Nephron progenitor cell (in vitro differentiated cells): ENCODE measurements at regions not wholly inside any gene's neighbourhood (a gene's known extent, or its start where the extent isn't known, plus 50 kb on each side); places are given as distances from the start of the nearest gene placed in this dataset.
A peak's percentile ranks its signal among the peaks of the same experiment; 100 is the strongest.

ENCODE experiments used
- DNase-seq: peaks from one replicate; pipeline ENCODE4 v3.0.0; 2021
- H3K27ac Mint-ChIP-seq: 2 replicates; pipeline ENCODE4 v1.8.0; 2021; ENCODE audit warnings: mild to moderate bottlenecking, moderate library complexity, mixed read lengths
- H3K27me3 Mint-ChIP-seq: 2 replicates; pipeline ENCODE4 v1.8.0; 2021; ENCODE audit warnings: mild to moderate bottlenecking, low read depth, mixed read lengths; ENCODE audit not compliant: poor library complexity
- H3K36me3 Mint-ChIP-seq: 2 replicates; pipeline ENCODE4 v1.8.0; 2021; ENCODE audit warnings: low read depth, mixed read lengths
- H3K4me1 Mint-ChIP-seq: 2 replicates; pipeline ENCODE4 v1.8.0; 2021; ENCODE audit warnings: mixed read lengths
- H3K4me3 Mint-ChIP-seq: 2 replicates; pipeline ENCODE4 v1.8.0; 2021; ENCODE audit warnings: mild to moderate bottlenecking, moderate library complexity, mixed read lengths
- H3K9me3 Mint-ChIP-seq: 2 replicates; pipeline ENCODE4 v1.8.0; 2021; ENCODE audit warnings: mild to moderate bottlenecking, moderate library complexity, mixed read lengths
- CTCF ChIP-seq: fragments of 200-600 bp; sonication (generic); IDR thresholded peaks from 2 replicates; pipeline ENCODE4 v1.5.0; 2021; ENCODE audit warnings: antibody characterized with exemption

GRCh38 chr13:95352486-95352885, 51.2 kb upstream of the ABCC4 start:
- no peak for DNase-seq
- peaks cover 8% of the 10 kb centered on the region for H3K4me1 Mint-ChIP-seq
- H3K36me3 Mint-ChIP-seq, result no peaks in the 10 kb centered on the region
- no peak for TF ChIP-seq CTCF
- no peak overlapping the region for H3K27ac Mint-ChIP-seq
- H3K4me3 Mint-ChIP-seq, result no peak overlapping the region
- H3K27me3 Mint-ChIP-seq, result peaks cover 9% of the 10 kb centered on the region
- peaks cover 21% of the 10 kb centered on the region for H3K9me3 Mint-ChIP-seq

GRCh38 chr13:95354156-95354555, 52.9 kb upstream of the ABCC4 start:
- peaks cover 25% of the 10 kb centered on the region for H3K4me1 Mint-ChIP-seq

GRCh38 chr13:95354680-95355487, 53.6 kb upstream of the ABCC4 start:
- Mint-ChIP-seq H3K36me3 (no peaks in the 10 kb centered on the region), H3K27me3 (peaks cover 17% of the 10 kb centered on the region), H3K9me3 (peaks cover 24% of the 10 kb centered on the region), H3K4me3 (no peak overlapping the region), H3K4me1 (peaks cover 27% of the 10 kb centered on the region), H3K27ac (no peak overlapping the region)
- no peak for DNase-seq
- TF ChIP-seq CTCF, result no peak

More at GRCh38 chr13:95354156-95354555, 52.9 kb upstream of the ABCC4 start:
- no peak for DNase-seq
- TF ChIP-seq CTCF, result no peak
- Mint-ChIP-seq H3K27ac (no peak overlapping the region), H3K27me3 (peaks cover 17% of the 10 kb centered on the region), H3K36me3 (no peaks in the 10 kb centered on the region), H3K4me3 (no peak overlapping the region), H3K9me3 (peaks cover 28% of the 10 kb centered on the region)

- Mint-ChIP-seq H3K4me1 (peaks cover 29% of the 10 kb centered on the region), H3K27ac (no peak overlapping the region)
- no peak for TF ChIP-seq CTCF
Observed at GRCh38 chr13:95355494-95355893, 54.2 kb upstream of the ABCC4 start.

GRCh38 chr13:95356916-95357315, 55.7 kb upstream of the ABCC4 start:
- Mint-ChIP-seq H3K4me3 (no peak overlapping the region), H3K36me3 (no peaks in the 10 kb centered on the region), H3K27me3 (peaks cover 27% of the 10 kb centered on the region), H3K4me1 (peaks cover 32% of the 10 kb centered on the region), H3K9me3 (peaks cover 17% of the 10 kb centered on the region), H3K27ac (no peak overlapping the region)
- no peak for DNase-seq
- no peak for TF ChIP-seq CTCF

More at GRCh38 chr13:95355494-95355893, 54.2 kb upstream of the ABCC4 start:
- peaks cover 21% of the 10 kb centered on the region for H3K9me3 Mint-ChIP-seq
- H3K36me3 Mint-ChIP-seq, result no peaks in the 10 kb centered on the region
- no peak for DNase-seq
- no peak overlapping the region for H3K4me3 Mint-ChIP-seq
- peaks cover 17% of the 10 kb centered on the region for H3K27me3 Mint-ChIP-seq

- peaks cover 21% of the 10 kb centered on the region for H3K9me3 Mint-ChIP-seq
- peak overlapping the region; percentile 86 for H3K27ac Mint-ChIP-seq
- H3K4me1 Mint-ChIP-seq, result peaks cover 32% of the 10 kb centered on the region
- TF ChIP-seq CTCF, result no peak
- no peak for DNase-seq
- peaks cover 24% of the 10 kb centered on the region for H3K27me3 Mint-ChIP-seq
- H3K36me3 Mint-ChIP-seq, result no peaks in the 10 kb centered on the region
- no peak overlapping the region for H3K4me3 Mint-ChIP-seq
Observed at GRCh38 chr13:95357875-95358274, 56.6 kb upstream of the ABCC4 start.
